ENCODE measurements at regions not wholly inside any gene's neighbourhood (a gene's known extent, or its start where the extent isn't known, plus 50 kb on each side); places are given as distances from the start of the nearest gene placed in this dataset.

DNA sequence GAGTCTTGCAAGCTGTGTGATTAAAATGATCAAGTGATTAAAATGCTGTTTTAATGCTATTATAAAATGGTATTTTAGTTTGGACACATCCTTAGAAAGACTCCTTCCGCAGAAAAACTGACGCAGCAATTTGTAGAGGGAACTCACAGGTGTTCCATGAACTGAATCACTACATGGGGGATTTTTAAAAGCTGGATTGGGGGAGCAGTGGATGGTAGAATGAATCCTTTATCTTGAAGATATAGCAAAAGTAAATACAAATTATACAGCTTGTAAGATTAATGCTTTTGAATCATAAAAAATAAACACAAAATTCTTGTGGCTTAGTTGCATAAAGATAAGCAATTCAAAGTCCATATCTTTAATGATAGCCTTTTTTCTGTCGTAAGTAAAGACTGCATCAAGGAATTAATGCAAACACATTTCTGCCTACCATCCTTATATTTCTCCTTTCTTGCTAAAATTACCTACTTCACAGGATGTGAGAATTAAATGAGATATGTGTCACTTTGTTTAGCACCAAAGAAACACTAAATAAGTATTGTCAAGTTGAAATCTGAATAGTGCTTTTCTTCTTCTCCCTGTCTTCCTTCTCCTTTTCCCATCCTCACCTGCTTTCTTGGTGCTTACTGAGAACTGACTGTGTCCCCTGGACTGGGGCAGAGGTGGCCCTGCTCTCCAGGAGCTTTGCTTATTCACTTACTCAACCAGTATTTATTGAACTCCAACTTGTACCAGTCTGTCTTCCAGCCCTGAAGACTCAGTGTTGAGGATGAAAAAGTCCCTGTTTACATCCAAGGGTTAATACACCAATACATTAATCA, 61.5 kb upstream of the F3 start:
- Mint-ChIP-seq H3K9me3 (peaks cover 4% of the 10 kb centered on the region), H3K4me1 (peaks cover 5% of the 10 kb centered on the region), H3K27ac (no peak overlapping the region), H3K36me3 (no peaks in the 10 kb centered on the region), H3K27me3 (peaks cover 25% of the 10 kb centered on the region), H3K4me3 (no peak overlapping the region)
- ATAC-seq = no peak

DNA sequence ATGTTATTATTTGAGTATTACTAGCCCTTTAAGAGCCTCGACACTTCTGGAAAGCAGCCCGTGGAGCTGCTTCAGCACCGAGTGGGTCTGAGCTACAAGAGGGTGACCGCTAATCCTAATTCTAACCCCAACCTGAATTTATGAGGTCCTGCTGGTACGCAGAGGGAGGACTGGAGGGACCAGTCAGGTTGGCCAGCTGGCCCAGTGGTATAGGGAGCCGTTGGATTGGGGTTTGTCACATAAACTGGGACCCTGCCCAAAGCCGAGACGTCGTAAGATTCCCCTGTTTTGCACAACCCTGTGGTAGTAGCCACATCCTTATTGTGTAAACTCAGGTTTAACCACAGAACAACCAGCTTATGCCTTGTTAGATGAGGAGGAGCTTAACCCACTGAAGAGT, 60.8 kb upstream of the F3 start:
- ATAC-seq = no peak
- Mint-ChIP-seq H3K27me3 (peaks cover 20% of the 10 kb centered on the region), H3K36me3 (no peaks in the 10 kb centered on the region), H3K4me1 (peaks cover 5% of the 10 kb centered on the region), H3K9me3 (peaks cover 4% of the 10 kb centered on the region), H3K27ac (no peak overlapping the region), H3K4me3 (no peak overlapping the region)

DNA sequence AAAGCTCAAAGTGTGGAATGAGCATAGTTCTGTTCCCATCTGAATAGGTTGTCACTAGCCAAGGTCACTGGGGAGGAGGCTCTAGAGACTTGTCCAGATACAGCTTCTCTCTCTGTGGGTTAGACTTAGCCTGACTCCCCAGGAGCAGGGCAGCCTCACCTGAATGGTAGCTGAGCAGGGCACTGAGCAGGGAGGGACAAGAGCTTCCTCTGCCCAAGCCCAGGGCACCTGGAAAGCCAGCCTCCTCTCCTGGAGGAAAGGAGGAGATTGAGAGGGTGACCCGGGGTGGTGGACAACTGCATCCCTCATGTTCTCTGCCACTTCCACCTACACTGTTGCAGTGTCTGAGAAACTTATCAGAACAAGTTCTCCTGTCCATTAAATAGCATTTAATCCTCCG, 59.0 kb upstream of the F3 start:
- Mint-ChIP-seq H3K27me3 (peaks cover 20% of the 10 kb centered on the region), H3K27ac (no peak overlapping the region), H3K36me3 (no peaks in the 10 kb centered on the region), H3K4me3 (no peak overlapping the region), H3K9me3 (peaks cover 4% of the 10 kb centered on the region), H3K4me1 (peaks cover 5% of the 10 kb centered on the region)
- ATAC-seq = no peak

DNA sequence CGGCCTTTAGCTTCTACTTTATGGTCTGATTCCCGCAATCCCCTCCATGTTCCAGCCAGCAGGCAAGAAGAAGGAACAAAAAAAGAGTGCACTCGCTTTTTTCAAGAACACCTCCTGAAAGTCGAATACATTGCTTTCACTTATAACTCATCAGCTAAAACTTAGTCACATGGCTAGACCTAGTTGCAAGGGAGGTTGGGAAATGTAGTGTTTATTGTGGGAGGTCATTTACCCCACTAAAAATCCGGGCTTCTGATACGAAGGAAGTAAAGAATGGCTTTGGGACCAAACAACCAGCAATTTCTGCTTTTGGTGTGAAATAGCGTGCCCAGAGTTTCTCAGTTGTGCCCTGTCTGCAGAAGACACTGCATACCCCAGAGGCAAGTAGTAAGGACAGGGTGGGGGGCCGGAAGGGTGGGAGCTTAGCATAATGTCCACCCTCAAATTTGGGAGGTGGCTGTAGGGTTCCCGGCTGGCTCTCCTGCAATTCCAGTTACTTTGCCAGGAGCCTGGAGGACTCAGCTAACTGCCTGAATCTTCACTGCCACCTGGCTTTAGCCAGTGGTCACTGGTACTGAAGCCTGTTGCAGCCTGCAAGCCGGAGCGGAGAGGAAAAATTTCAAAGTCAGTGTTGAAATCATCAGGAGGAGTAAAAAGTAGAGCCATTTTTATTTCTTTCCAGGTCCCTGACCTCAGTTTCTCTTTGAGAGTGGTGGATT, 57.7 kb upstream of the F3 start:
- ATAC-seq = no peak
- Mint-ChIP-seq H3K36me3 (no peaks in the 10 kb centered on the region), H3K4me1 (peaks cover 5% of the 10 kb centered on the region), H3K4me3 (no peak overlapping the region), H3K9me3 (peaks cover 4% of the 10 kb centered on the region), H3K27me3 (peaks cover 20% of the 10 kb centered on the region), H3K27ac (no peak overlapping the region)

DNA sequence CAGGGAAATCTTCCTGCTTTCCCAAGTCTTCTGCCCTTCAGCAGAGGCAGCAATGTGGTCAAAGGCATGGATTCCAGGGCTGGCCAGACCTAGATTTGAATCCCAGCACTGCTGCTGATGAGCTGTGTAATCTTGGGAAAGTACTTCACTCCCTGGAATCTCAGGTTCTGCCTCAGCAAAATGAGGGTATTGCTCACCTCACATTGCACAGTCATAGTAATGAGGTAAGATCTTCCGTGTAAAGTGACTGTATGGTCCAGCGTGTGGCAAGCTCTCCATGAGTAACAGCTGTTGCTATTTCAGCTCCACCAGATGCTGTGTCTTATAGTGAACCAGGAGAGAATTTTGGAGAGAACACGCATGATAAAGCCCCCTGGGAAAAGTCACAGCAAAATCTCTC, 56.1 kb upstream of the F3 start:
- Mint-ChIP-seq H3K27ac (no peak overlapping the region), H3K4me3 (no peak overlapping the region), H3K9me3 (no peaks in the 10 kb centered on the region), H3K27me3 (peaks cover 10% of the 10 kb centered on the region), H3K4me1 (peaks cover 5% of the 10 kb centered on the region), H3K36me3 (no peaks in the 10 kb centered on the region)
- ATAC-seq = no peak

DNA sequence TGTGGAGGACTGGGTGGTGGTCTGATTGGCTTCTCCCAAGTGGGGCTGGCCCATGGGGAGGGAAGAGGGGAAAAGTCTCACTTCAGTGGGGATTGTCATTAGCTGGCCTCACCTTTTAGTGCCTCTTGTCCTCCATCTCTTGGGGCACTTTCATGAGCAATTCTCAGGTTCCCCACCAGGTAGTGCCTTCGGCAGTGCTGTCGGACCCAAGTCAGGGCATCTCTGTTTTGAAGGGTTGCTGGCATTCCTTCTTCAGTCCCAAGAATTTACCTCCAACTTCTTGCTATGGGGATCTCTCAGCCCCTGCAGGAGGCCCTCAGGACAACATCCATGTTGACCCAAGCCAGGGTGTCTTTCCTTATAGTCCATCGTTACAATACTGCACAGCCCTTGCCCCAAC, 54.7 kb upstream of the F3 start:
- Mint-ChIP-seq H3K27me3 (peaks cover 10% of the 10 kb centered on the region), H3K4me1 (no peaks in the 10 kb centered on the region), H3K4me3 (no peak overlapping the region), H3K27ac (no peak overlapping the region), H3K9me3 (no peaks in the 10 kb centered on the region), H3K36me3 (no peaks in the 10 kb centered on the region)
- no peak for ATAC-seq

DNA sequence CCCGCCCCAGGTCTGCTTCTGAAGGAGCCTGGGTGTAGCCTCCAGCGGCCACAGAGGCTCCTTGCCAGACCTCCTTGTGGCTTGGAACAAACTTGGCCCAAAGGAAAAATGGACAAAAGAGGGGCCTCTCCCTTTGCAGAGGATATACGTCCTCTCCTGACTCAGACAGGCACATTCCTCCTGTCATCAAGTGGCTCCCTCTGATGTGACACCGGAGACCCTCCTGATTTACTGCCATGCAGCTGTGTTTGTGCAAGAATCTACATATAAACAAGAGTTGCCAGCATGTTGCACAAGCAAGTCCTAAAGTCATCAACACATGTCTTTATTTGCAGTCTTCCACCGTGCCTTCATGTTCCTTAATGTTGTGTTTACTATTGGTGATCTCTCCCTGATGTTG, 54.1 kb upstream of the F3 start:
- Mint-ChIP-seq H3K4me3 (no peak overlapping the region), H3K9me3 (no peaks in the 10 kb centered on the region), H3K27ac (no peak overlapping the region), H3K36me3 (no peaks in the 10 kb centered on the region), H3K4me1 (no peaks in the 10 kb centered on the region), H3K27me3 (peaks cover 10% of the 10 kb centered on the region)
- ATAC-seq = no peak

DNA sequence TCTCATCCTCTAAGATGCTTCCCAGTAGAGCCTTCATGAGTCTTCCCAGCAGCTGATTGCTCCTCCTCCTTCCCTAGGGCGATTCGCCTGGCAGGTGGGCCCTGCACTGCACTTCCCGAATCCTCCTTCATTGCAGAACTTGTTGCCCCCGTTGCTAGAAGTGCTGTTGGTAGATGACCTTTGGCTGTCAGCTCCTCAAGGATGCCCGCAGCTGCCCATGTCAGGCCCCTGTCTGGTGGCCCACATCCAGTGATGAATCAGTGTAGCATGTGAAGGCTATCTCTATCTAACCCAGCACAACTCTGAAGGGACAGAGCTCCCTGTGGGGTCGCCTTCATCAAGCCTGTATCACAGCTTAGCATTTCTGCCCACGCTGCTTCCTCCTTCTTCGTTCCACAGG, 52.1 kb upstream of the F3 start:
- H3K36me3 Mint-ChIP-seq = no peaks in the 10 kb centered on the region
- peaks cover 12% of the 10 kb centered on the region for H3K27me3 Mint-ChIP-seq
- no peaks in the 10 kb centered on the region for H3K4me1 Mint-ChIP-seq
- H3K27ac Mint-ChIP-seq = no peak overlapping the region
- H3K9me3 Mint-ChIP-seq = no peaks in the 10 kb centered on the region
- H3K4me3 Mint-ChIP-seq = no peak overlapping the region
- ATAC-seq = no peak

DNA sequence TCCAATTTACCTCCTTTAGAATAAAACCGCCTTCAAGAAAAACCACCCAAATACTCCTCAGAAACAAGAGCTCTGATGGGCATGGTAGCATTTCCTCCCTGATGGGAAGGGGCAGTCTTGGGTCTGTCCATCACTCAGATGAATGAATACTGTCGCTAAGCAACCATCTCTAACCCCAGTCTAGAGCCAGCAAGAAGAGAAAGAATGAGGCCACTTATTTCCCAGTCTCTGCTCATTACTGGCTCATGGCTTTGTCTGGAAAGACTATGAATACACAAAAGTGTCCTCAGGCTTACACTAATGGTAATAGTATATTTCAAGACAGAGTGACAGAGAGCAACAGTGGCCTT, 51.0 kb upstream of the F3 start:
- H3K27ac Mint-ChIP-seq = no peak overlapping the region
- no peaks in the 10 kb centered on the region for H3K36me3 Mint-ChIP-seq
- peaks cover 21% of the 10 kb centered on the region for H3K27me3 Mint-ChIP-seq
- no peak for ATAC-seq
- no peak overlapping the region for H3K4me3 Mint-ChIP-seq
- H3K4me1 Mint-ChIP-seq = no peaks in the 10 kb centered on the region
- no peaks in the 10 kb centered on the region for H3K9me3 Mint-ChIP-seq

DNA sequence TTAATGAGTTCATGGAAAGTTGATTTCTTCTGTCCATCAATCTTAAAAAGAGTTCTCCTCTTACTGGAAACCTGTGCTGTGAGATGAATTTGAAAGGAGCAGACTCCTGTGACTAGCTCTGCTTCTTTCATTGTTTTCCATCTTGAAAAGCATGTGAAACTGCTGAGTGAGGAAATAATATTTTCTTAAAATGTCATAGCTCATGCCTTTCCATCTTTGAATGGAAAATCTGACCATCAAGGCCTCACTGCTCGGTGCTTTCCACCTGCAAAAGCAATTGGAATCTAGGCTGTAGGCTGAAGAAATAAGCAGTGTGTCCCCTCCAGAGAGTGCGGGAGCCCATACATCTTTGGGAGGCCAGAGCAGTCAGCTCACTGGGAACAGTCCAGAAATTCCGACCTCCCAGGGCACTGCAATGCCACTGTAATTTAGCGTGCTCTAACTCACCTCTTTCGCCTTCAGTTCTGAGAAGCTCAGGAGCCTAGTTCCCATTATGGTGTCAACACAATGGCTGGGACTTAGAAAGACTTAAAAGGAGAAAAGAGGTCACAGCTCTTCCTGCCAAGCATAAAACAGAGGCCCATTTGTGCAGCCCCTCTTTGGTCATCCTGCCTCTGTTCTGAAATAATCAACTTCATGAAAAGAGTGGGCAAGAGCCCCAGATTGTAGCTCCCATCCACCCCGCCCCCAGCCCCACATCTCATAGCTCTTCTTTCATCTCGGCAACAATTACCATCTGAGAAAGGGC, 50.4 kb upstream of the F3 start:
- H3K27ac Mint-ChIP-seq = no peak overlapping the region
- no peak overlapping the region for H3K4me3 Mint-ChIP-seq
- H3K27me3 Mint-ChIP-seq = peaks cover 24% of the 10 kb centered on the region
- H3K36me3 Mint-ChIP-seq = no peaks in the 10 kb centered on the region
- no peaks in the 10 kb centered on the region for H3K9me3 Mint-ChIP-seq
- ATAC-seq = no peak
- no peaks in the 10 kb centered on the region for H3K4me1 Mint-ChIP-seq
